Stimulated activated CD4-positive, alpha-beta T cell treated with anti-CD3 and anti-CD28 coated beads, Interleukin-15, amount 100 ng/mL, for 24 hours (primary cell): ENCODE measurements at regions not wholly inside any gene's neighbourhood (a gene's known extent, or its start where the extent isn't known, plus 50 kb on each side); places are given as distances from the start of the nearest gene placed in this dataset.

Source experiments
- DNase-seq: peaks from one replicate; pipeline ENCODE4 v3.0.0-alpha.2; 2020

- no peak for DNase-seq
Measured at GRCh38 chr3:178152031-178152806, 384.0 kb upstream of the KCNMB2 start.

GRCh38 chr3:178152988-178153387 is 383.2 kb upstream of the KCNMB2 start:
- no peak for DNase-seq

GRCh38 chr3:178155521-178155920 is 380.7 kb upstream of the KCNMB2 start:
- DNase-seq, result no peak

GRCh38 chr3:178156301-178156700 is 379.9 kb upstream of the KCNMB2 start:
- no peak for DNase-seq

GRCh38 chr3:178159691-178160220 is 376.5 kb upstream of the KCNMB2 start:
- no peak for DNase-seq

GRCh38 chr3:178169421-178169820 is 366.8 kb upstream of the KCNMB2 start:
- DNase-seq, result no peak

GRCh38 chr3:178170698-178171535 is 365.3 kb upstream of the KCNMB2 start:
- DNase-seq, result no peak

- no peak for DNase-seq
Measured at GRCh38 chr3:178172121-178172520, 364.1 kb upstream of the KCNMB2 start.

GRCh38 chr3:178174201-178174915 is 361.9 kb upstream of the KCNMB2 start:
- no peak for DNase-seq

GRCh38 chr3:178181088-178181487 is 355.1 kb upstream of the KCNMB2 start:
- no peak for DNase-seq

- no peak for DNase-seq
Measured at GRCh38 chr3:178181784-178182183, 354.5 kb upstream of the KCNMB2 start.

- DNase-seq, result no peak
Measured at GRCh38 chr3:178182337-178182779, 353.9 kb upstream of the KCNMB2 start.

- no peak for DNase-seq
Measured at GRCh38 chr3:178184833-178185232, 351.4 kb upstream of the KCNMB2 start.

GRCh38 chr3:178186666-178187065 is 349.6 kb upstream of the KCNMB2 start:
- no peak for DNase-seq

- DNase-seq, result no peak
Measured at GRCh38 chr3:178189854-178190253, 346.4 kb upstream of the KCNMB2 start.

GRCh38 chr3:178193846-178194245 is 342.4 kb upstream of the KCNMB2 start:
- no peak for DNase-seq

- DNase-seq, result no peak
Measured at GRCh38 chr3:178194539-178194938, 341.7 kb upstream of the KCNMB2 start.

GRCh38 chr3:178195824-178196223 is 340.4 kb upstream of the KCNMB2 start:
- no peak for DNase-seq

- no peak for DNase-seq
Measured at GRCh38 chr3:178198329-178198728, 337.9 kb upstream of the KCNMB2 start.

- DNase-seq, result no peak
Measured at GRCh38 chr3:178200316-178200715, 335.9 kb upstream of the KCNMB2 start.

GRCh38 chr3:178201714-178202113 is 334.5 kb upstream of the KCNMB2 start:
- no peak for DNase-seq

GRCh38 chr3:178202194-178202593 is 334.0 kb upstream of the KCNMB2 start:
- DNase-seq, result no peak

- DNase-seq, result no peak
Measured at GRCh38 chr3:178203165-178203564, 333.1 kb upstream of the KCNMB2 start.
